ENCODE measurements at regions not wholly inside any gene's neighbourhood (a gene's known extent, or its start where the extent isn't known, plus 50 kb on each side); places are given as distances from the start of the nearest gene placed in this dataset.

DNA sequence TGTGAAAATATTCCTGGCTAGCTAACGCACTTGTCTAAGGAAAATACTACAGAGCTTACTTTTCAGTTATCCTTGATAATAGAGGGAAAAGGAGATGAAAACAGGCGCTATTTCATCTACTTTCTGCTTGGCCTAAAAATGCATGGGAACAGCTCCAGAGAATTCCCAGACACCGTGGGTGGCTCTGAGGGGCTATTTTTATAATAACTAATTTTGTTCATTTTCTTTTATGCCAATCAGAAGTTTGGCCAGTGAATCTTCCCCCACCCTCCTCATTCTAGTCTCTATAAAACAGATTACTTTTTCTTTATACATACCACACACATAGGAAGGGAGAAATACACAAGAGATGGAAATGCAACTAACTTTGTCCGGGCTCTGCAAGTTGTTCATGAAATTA, 322.9 kb downstream of the SETD4 start:
- H3K36me3 ChIP-seq = no peaks in the 10 kb centered on the region
- no peak for TF ChIP-seq POLR2A (IDR thresholded peaks at IDR 0.05)
- TF ChIP-seq, protein P1, sequence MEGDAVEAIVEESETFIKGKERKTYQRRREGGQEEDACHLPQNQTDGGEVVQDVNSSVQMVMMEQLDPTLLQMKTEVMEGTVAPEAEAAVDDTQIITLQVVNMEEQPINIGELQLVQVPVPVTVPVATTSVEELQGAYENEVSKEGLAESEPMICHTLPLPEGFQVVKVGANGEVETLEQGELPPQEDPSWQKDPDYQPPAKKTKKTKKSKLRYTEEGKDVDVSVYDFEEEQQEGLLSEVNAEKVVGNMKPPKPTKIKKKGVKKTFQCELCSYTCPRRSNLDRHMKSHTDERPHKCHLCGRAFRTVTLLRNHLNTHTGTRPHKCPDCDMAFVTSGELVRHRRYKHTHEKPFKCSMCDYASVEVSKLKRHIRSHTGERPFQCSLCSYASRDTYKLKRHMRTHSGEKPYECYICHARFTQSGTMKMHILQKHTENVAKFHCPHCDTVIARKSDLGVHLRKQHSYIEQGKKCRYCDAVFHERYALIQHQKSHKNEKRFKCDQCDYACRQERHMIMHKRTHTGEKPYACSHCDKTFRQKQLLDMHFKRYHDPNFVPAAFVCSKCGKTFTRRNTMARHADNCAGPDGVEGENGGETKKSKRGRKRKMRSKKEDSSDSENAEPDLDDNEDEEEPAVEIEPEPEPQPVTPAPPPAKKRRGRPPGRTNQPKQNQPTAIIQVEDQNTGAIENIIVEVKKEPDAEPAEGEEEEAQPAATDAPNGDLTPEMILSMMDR (IDR thresholded peaks at IDR 0.05) = no peak
- H3K4me1 ChIP-seq = no peaks in the 10 kb centered on the region
- H3K4me3 ChIP-seq = no peak overlapping the region
- peaks cover 0 to 3% (median 0%) of the 10 kb centered on the region in 4 donors for H3K9me3 ChIP-seq
- DNase-seq = no peak
- no peak overlapping the region for H3K27ac ChIP-seq
- H3K27me3 ChIP-seq = no peaks in the 10 kb centered on the region

DNA sequence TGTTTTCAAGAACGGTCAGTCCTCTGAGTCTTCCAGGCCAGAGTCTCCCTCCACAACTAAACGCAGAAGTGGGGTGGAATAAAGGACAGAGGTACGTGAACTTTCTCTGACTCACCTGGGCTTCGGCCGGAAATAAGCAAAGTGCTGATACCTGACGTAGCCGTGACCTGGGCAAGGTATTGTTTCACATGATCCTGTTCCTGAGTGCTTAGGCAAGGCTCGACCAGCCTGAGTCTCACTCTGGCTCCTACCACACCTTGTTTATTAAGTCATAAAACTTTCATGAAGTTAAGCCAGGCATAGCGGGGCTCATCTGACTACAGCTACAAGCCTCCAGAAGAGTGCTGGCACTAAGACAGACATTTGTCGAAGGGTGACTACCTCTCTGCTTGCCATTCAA, 327.5 kb downstream of the SETD4 start:
- TF ChIP-seq POLR2A (IDR thresholded peaks at IDR 0.05) = no peak
- TF ChIP-seq, protein P1 (IDR thresholded peaks at IDR 0.05) = no peak
- Histone ChIP-seq H3K27ac (no peak overlapping the region), H3K4me3 (no peak overlapping the region), H3K9me3 (no peaks in the 10 kb centered on the region), H3K36me3 (no peaks in the 10 kb centered on the region), H3K4me1 (no peaks in the 10 kb centered on the region), H3K27me3 (no peaks in the 10 kb centered on the region)
- DNase-seq = no peak

DNA sequence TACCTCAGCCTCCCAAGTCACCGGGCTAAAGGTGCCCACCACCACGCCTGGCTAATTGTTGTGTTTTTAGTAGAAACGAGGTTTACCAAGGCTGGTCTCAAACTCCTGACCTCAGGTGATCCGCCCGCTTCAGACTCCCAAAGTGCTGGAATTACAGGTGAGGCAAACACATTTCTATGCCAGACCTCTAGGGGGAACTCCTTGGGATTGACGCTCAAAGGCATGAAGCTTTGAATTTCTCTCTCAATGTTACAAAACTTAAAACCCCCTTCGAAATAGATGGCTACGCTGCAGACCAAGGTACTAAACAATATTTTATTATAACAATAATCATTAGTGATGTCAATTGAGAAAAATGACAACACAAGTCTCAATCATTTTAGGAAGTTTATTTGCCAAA, 330.0 kb downstream of the SETD4 start:
- Histone ChIP-seq H3K36me3 (no peaks in the 10 kb centered on the region), H3K4me1 (no peaks in the 10 kb centered on the region), H3K9me3 (no peaks in the 10 kb centered on the region), H3K27ac (no peak overlapping the region), H3K27me3 (no peaks in the 10 kb centered on the region), H3K4me3 (no peak overlapping the region)
- TF ChIP-seq POLR2A (IDR thresholded peaks at IDR 0.05) = no peak
- TF ChIP-seq, protein P1 (IDR thresholded peaks at IDR 0.05) = no peak
- no peak for DNase-seq

DNA sequence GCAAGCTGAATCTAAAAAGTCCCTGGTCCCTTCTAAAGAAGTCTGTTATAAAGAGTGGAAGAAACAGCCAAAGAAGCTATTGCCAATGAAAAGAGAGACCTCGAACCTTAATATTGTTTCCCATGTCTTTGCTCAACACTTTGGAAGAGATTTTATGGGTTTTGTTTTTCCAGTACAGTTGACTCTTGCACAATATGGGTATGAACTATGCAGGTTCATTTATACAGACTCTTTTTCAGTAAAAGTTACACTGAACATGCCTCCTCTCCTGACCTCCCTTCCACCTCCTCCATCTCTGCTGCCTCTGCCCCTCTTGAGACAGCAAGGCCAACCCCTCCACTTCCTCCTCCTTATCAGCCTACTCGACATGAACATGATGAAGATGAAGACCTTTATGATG, 332.5 kb downstream of the SETD4 start:
- H3K9me3 ChIP-seq = no peaks in the 10 kb centered on the region
- TF ChIP-seq, protein P1 (IDR thresholded peaks at IDR 0.05) = no peak
- TF ChIP-seq POLR2A (IDR thresholded peaks at IDR 0.05) = no peak
- DNase-seq = no peak
- no peak overlapping the region for H3K27ac ChIP-seq
- no peak overlapping the region for H3K4me3 ChIP-seq
- H3K36me3 ChIP-seq = no peaks in the 10 kb centered on the region
- no peaks in the 10 kb centered on the region for H3K4me1 ChIP-seq
- H3K27me3 ChIP-seq = no peaks in the 10 kb centered on the region

DNA sequence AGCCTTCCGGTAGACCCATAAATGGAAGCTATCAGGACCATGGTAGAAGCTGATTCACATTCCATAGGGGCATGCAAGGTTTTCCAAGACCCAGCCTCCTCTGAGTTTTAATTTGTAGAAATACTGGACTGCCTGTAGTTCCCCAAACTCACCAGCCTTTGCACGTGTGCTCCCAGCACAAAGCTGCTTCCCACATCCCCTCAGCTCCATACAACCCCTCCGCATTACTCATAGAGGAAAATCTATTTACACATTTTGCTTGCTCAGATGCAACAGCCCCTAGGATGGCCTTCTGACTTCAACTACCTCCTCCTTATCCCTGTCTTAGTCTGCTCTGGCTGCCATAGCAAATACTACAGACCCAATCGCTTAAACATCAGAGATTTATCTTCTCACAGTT, 336.2 kb downstream of the SETD4 start:
- Histone ChIP-seq H3K4me3 (no peak overlapping the region), H3K9me3 (no peaks in the 10 kb centered on the region), H3K4me1 (no peaks in the 10 kb centered on the region), H3K27me3 (no peaks in the 10 kb centered on the region), H3K27ac (no peak overlapping the region), H3K36me3 (no peaks in the 10 kb centered on the region)
- TF ChIP-seq POLR2A (IDR thresholded peaks at IDR 0.05) = no peak
- TF ChIP-seq, protein P1 (IDR thresholded peaks at IDR 0.05) = no peak
- no peak for DNase-seq

DNA sequence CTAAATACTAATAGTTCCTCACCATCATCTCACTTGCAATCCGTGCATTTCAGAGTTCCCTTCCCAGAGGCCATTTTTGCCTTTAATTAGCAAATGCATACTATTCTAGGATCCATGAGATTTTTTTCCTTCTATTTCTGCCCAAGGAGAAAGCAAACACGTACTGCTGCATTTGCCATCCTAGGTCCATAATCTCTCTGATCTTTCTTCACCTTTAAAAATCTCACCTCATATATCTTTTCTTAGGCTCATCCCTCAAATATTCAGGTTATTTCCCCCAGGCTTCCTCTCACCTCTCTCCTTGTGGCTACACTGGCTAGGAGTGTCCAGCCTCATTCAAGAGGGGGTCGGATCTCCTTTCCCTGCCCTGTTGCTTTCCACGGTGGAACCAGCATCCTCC, 338.6 kb downstream of the SETD4 start:
- no peak overlapping the region for H3K27ac ChIP-seq
- TF ChIP-seq, protein P1 (IDR thresholded peaks at IDR 0.05) = no peak
- TF ChIP-seq POLR2A (IDR thresholded peaks at IDR 0.05) = no peak
- H3K4me1 ChIP-seq = no peaks in the 10 kb centered on the region
- no peaks in the 10 kb centered on the region for H3K9me3 ChIP-seq
- DNase-seq = no peak
- H3K4me3 ChIP-seq = no peak overlapping the region
- no peaks in the 10 kb centered on the region for H3K27me3 ChIP-seq
- H3K36me3 ChIP-seq = no peaks in the 10 kb centered on the region
